LNCaP clone FGC (cell line): ENCODE measurements at regions not wholly inside any gene's neighbourhood (a gene's known extent, or its start where the extent isn't known, plus 50 kb on each side); places are given as distances from the start of the nearest gene placed in this dataset.
"Not testable (repeated sequence)": the region's sequence is repeated elsewhere in the genome, so short reads cannot be mapped to it uniquely, and the experiment has no call there.

Experiments
- DNase-seq: peaks from one replicate; pipeline ENCODE4 v3.0.0-alpha.2; 2011; ENCODE audit warnings: low read depth
- H3K4me3 ChIP-seq: 2 replicates; pipeline ENCODE4 v1.5.1; 2011; ENCODE audit warnings: mild to moderate bottlenecking, low read depth, low read length, control low read depth
- CTCF ChIP-seq: IDR thresholded peaks from 2 replicates; pipeline ENCODE4 v1.5.1; 2012; ENCODE audit warnings: mild to moderate bottlenecking; ENCODE audit not compliant: control insufficient read depth, insufficient read depth; ENCODE audit errors: extremely low read depth

GRCh38 chr12:25883026-25883916, 75.2 kb upstream of the RASSF8 start:
- H3K4me3 ChIP-seq = no peak overlapping the region
- TF ChIP-seq CTCF = no peak
- no peak for DNase-seq

GRCh38 chr12:25884024-25884919, 74.2 kb upstream of the RASSF8 start:
- no peak for TF ChIP-seq CTCF
- no peak overlapping the region for H3K4me3 ChIP-seq
- no peak for DNase-seq

GRCh38 chr12:25884920-25885234, 73.6 kb upstream of the RASSF8 start:
- TF ChIP-seq CTCF = no peak
- no peak for DNase-seq
- no peak overlapping the region for H3K4me3 ChIP-seq

- no peak overlapping the region for H3K4me3 ChIP-seq
- TF ChIP-seq CTCF = no peak
Measured at GRCh38 chr12:25886396-25886795, 72.1 kb upstream of the RASSF8 start.

GRCh38 chr12:25887367-25887766, 71.1 kb upstream of the RASSF8 start:
- H3K4me3 ChIP-seq = no peak overlapping the region
- no peak for DNase-seq
- TF ChIP-seq CTCF = no peak

More at GRCh38 chr12:25886396-25886795, 72.1 kb upstream of the RASSF8 start:
- no peak for DNase-seq

GRCh38 chr12:25889185-25889584, 69.3 kb upstream of the RASSF8 start:
- no peak for DNase-seq
- TF ChIP-seq CTCF = no peak

GRCh38 chr12:25891095-25891494, 67.4 kb upstream of the RASSF8 start:
- DNase-seq, H3K4me3 ChIP-seq: not testable (repeated sequence)

More at GRCh38 chr12:25889185-25889584, 69.3 kb upstream of the RASSF8 start:
- no peak overlapping the region for H3K4me3 ChIP-seq
